Activated T-helper 1 cell treated with anti-CD3 and anti-CD28 coated beads, Interleukin-12 subunit alpha, Interleukin-12 subunit beta, Interleukin-2, Interleukin-4 antibody, amounts not matched to agents 30 ng/mL and 10 ng/mL and 1 ng/mL, durations not matched to agents 14 hours and 24 hours and 36 hours (primary cell): ENCODE measurements at regions not wholly inside any gene's neighbourhood (a gene's known extent, or its start where the extent isn't known, plus 50 kb on each side); places are given as distances from the start of the nearest gene placed in this dataset.

Experiments used
- DNase-seq: peaks from one replicate; pipeline ENCODE4 v3.0.0; 2021; ENCODE audit warnings: low spot score
- H3K27ac Mint-ChIP-seq: one replicate; pipeline ENCODE4 v1.8.0; 2021; ENCODE audit warnings: mild to moderate bottlenecking, mixed read lengths
- H3K27me3 Mint-ChIP-seq: one replicate; pipeline ENCODE4 v1.8.0; 2022; ENCODE audit warnings: mild to moderate bottlenecking, moderate library complexity, mixed read lengths; ENCODE audit not compliant: insufficient read depth
- H3K36me3 Mint-ChIP-seq: one replicate; pipeline ENCODE4 v1.8.0; 2021; ENCODE audit warnings: low read depth, mixed read lengths
- H3K4me1 Mint-ChIP-seq: one replicate; pipeline ENCODE4 v1.8.0; 2021; ENCODE audit warnings: low read depth, mixed read lengths
- H3K4me3 Mint-ChIP-seq: one replicate; pipeline ENCODE4 v1.8.0; 2021; ENCODE audit warnings: mild to moderate bottlenecking, moderate library complexity, mixed read lengths
- H3K9me3 Mint-ChIP-seq: one replicate; pipeline ENCODE4 v1.8.0; 2021; ENCODE audit warnings: mixed read lengths
- intact Hi-C: fragments of 100-400 bp; cut with micrococcal nuclease; formaldehyde crosslinking; loops from one replicate; pipeline ENCODE4 v1.15.1; 2024

- no peaks in the 10 kb centered on the region for H3K9me3 Mint-ChIP-seq
Observed at GRCh38 chrX:122771933-122772332, 412.1 kb upstream of the GRIA3 start.

GRCh38 chrX:122777766-122778165 lies 406.3 kb upstream of the GRIA3 start:
- no peak for DNase-seq
- Mint-ChIP-seq H3K27ac (no peak overlapping the region), H3K9me3 (no peaks in the 10 kb centered on the region), H3K27me3 (no peaks in the 10 kb centered on the region), H3K4me1 (no peaks in the 10 kb centered on the region), H3K4me3 (no peak overlapping the region), H3K36me3 (no peaks in the 10 kb centered on the region)
- intact Hi-C loops: no loop called here

More at GRCh38 chrX:122771933-122772332, 412.1 kb upstream of the GRIA3 start:
- no peaks in the 10 kb centered on the region for H3K4me1 Mint-ChIP-seq
- intact Hi-C loops: no loop called here
- no peak overlapping the region for H3K4me3 Mint-ChIP-seq
- H3K27ac Mint-ChIP-seq: no peak overlapping the region
- no peak for DNase-seq
- no peaks in the 10 kb centered on the region for H3K27me3 Mint-ChIP-seq
- H3K36me3 Mint-ChIP-seq: no peaks in the 10 kb centered on the region

GRCh38 chrX:122783918-122784317 lies 400.2 kb upstream of the GRIA3 start:
- Mint-ChIP-seq H3K9me3 (no peaks in the 10 kb centered on the region), H3K4me3 (no peak overlapping the region), H3K36me3 (no peaks in the 10 kb centered on the region), H3K27me3 (no peaks in the 10 kb centered on the region), H3K27ac (no peak overlapping the region), H3K4me1 (no peaks in the 10 kb centered on the region)
- intact Hi-C loops: no loop called here
- no peak for DNase-seq

GRCh38 chrX:122787231-122787630 lies 396.8 kb upstream of the GRIA3 start:
- DNase-seq: no peak
- Mint-ChIP-seq H3K4me1 (no peaks in the 10 kb centered on the region), H3K27me3 (no peaks in the 10 kb centered on the region), H3K9me3 (no peaks in the 10 kb centered on the region), H3K36me3 (no peaks in the 10 kb centered on the region), H3K27ac (no peak overlapping the region), H3K4me3 (no peak overlapping the region)
- intact Hi-C loops: no loop called here

GRCh38 chrX:122788216-122788615 lies 395.9 kb upstream of the GRIA3 start:
- Mint-ChIP-seq H3K4me1 (no peaks in the 10 kb centered on the region), H3K36me3 (no peaks in the 10 kb centered on the region), H3K9me3 (no peaks in the 10 kb centered on the region), H3K27me3 (no peaks in the 10 kb centered on the region), H3K4me3 (no peak overlapping the region), H3K27ac (no peak overlapping the region)
- intact Hi-C loops: no loop called here
- no peak for DNase-seq

GRCh38 chrX:122790376-122791095 lies 393.5 kb upstream of the GRIA3 start:
- H3K9me3 Mint-ChIP-seq: no peaks in the 10 kb centered on the region
- H3K4me3 Mint-ChIP-seq: no peak overlapping the region
- no peaks in the 10 kb centered on the region for H3K36me3 Mint-ChIP-seq
- no peaks in the 10 kb centered on the region for H3K4me1 Mint-ChIP-seq
- H3K27me3 Mint-ChIP-seq: no peaks in the 10 kb centered on the region
- no peak overlapping the region for H3K27ac Mint-ChIP-seq
- no peak for DNase-seq
- intact Hi-C loops: no loop called here

GRCh38 chrX:122813876-122814275 lies 370.2 kb upstream of the GRIA3 start:
- H3K9me3 Mint-ChIP-seq: no peaks in the 10 kb centered on the region
- H3K27me3 Mint-ChIP-seq: no peaks in the 10 kb centered on the region
- no peak for DNase-seq
- no peaks in the 10 kb centered on the region for H3K36me3 Mint-ChIP-seq
- no peak overlapping the region for H3K27ac Mint-ChIP-seq
- intact Hi-C loops: no loop called here
- H3K4me3 Mint-ChIP-seq: no peak overlapping the region
- H3K4me1 Mint-ChIP-seq: no peaks in the 10 kb centered on the region

- DNase-seq: no peak
- Mint-ChIP-seq H3K9me3 (no peaks in the 10 kb centered on the region), H3K36me3 (no peaks in the 10 kb centered on the region), H3K4me1 (no peaks in the 10 kb centered on the region), H3K27me3 (no peaks in the 10 kb centered on the region), H3K4me3 (no peak overlapping the region), H3K27ac (no peak overlapping the region)
- intact Hi-C loops: no loop called here
Observed at GRCh38 chrX:122816288-122816687, 367.8 kb upstream of the GRIA3 start.

GRCh38 chrX:122817321-122817955 lies 366.6 kb upstream of the GRIA3 start:
- intact Hi-C loops: no loop called here
- DNase-seq: no peak
- Mint-ChIP-seq H3K36me3 (no peaks in the 10 kb centered on the region), H3K27ac (no peak overlapping the region), H3K4me1 (no peaks in the 10 kb centered on the region), H3K27me3 (no peaks in the 10 kb centered on the region), H3K9me3 (no peaks in the 10 kb centered on the region), H3K4me3 (no peak overlapping the region)

- no peaks in the 10 kb centered on the region for H3K27me3 Mint-ChIP-seq
- intact Hi-C loops: no loop called here
- no peaks in the 10 kb centered on the region for H3K9me3 Mint-ChIP-seq
- H3K36me3 Mint-ChIP-seq: no peaks in the 10 kb centered on the region
- no peak for DNase-seq
- no peak overlapping the region for H3K4me3 Mint-ChIP-seq
- no peaks in the 10 kb centered on the region for H3K4me1 Mint-ChIP-seq
- H3K27ac Mint-ChIP-seq: no peak overlapping the region
Observed at GRCh38 chrX:122818068-122818467, 366.0 kb upstream of the GRIA3 start.

- Mint-ChIP-seq H3K27ac (no peak overlapping the region), H3K9me3 (no peaks in the 10 kb centered on the region), H3K27me3 (no peaks in the 10 kb centered on the region), H3K4me1 (no peaks in the 10 kb centered on the region), H3K36me3 (no peaks in the 10 kb centered on the region), H3K4me3 (no peak overlapping the region)
- intact Hi-C loops: no loop called here
- no peak for DNase-seq
Observed at GRCh38 chrX:122833230-122833629, 350.8 kb upstream of the GRIA3 start.

- Mint-ChIP-seq H3K4me1 (no peaks in the 10 kb centered on the region), H3K4me3 (no peak overlapping the region), H3K27ac (no peak overlapping the region), H3K9me3 (no peaks in the 10 kb centered on the region), H3K36me3 (no peaks in the 10 kb centered on the region), H3K27me3 (no peaks in the 10 kb centered on the region)
- DNase-seq: no peak
- intact Hi-C loops: no loop called here
Observed at GRCh38 chrX:122835886-122836285, 348.2 kb upstream of the GRIA3 start.

- no peak for DNase-seq
- intact Hi-C loops: no loop called here
- Mint-ChIP-seq H3K27me3 (no peaks in the 10 kb centered on the region), H3K36me3 (no peaks in the 10 kb centered on the region), H3K9me3 (no peaks in the 10 kb centered on the region), H3K4me1 (no peaks in the 10 kb centered on the region), H3K27ac (no peak overlapping the region), H3K4me3 (no peak overlapping the region)
Observed at GRCh38 chrX:122850326-122850725, 333.8 kb upstream of the GRIA3 start.

- intact Hi-C loops: no loop called here
- H3K4me3 Mint-ChIP-seq: no peak overlapping the region
- H3K27ac Mint-ChIP-seq: no peak overlapping the region
- no peak for DNase-seq
- H3K9me3 Mint-ChIP-seq: no peaks in the 10 kb centered on the region
- H3K36me3 Mint-ChIP-seq: no peaks in the 10 kb centered on the region
- no peaks in the 10 kb centered on the region for H3K4me1 Mint-ChIP-seq
- H3K27me3 Mint-ChIP-seq: no peaks in the 10 kb centered on the region
Observed at GRCh38 chrX:122856205-122856604, 327.9 kb upstream of the GRIA3 start.
